Ammon's horn (tissue), 1 donor: ENCODE measurements at regions not wholly inside any gene's neighbourhood (a gene's known extent, or its start where the extent isn't known, plus 50 kb on each side); places are given as distances from the start of the nearest gene placed in this dataset.

Source experiments
- DNase-seq: peaks from one replicate; pipeline ENCODE4 v3.0.0-alpha.2; 2016; ENCODE audit warnings: low spot score

GRCh38 chr7:155867280-155867679 is 55.0 kb upstream of the SHH start:
- no peak for DNase-seq

- DNase-seq, result no peak
Measured at GRCh38 chr7:155865830-155866525, 53.7 kb upstream of the SHH start.

GRCh38 chr7:155864991-155865690 is 52.9 kb upstream of the SHH start:
- DNase-seq, result no peak

- DNase-seq, result no peak
Measured at GRCh38 chr7:155864271-155864985, 52.2 kb upstream of the SHH start.

- DNase-seq, result no peak
Measured at GRCh38 chr7:155863721-155864151, 51.5 kb upstream of the SHH start.

- DNase-seq, result no peak
Measured at GRCh38 chr7:155862123-155862892, 50.0 kb upstream of the SHH start.
